ENCODE measurements at regions not wholly inside any gene's neighbourhood (a gene's known extent, or its start where the extent isn't known, plus 50 kb on each side); places are given as distances from the start of the nearest gene placed in this dataset.

DNA sequence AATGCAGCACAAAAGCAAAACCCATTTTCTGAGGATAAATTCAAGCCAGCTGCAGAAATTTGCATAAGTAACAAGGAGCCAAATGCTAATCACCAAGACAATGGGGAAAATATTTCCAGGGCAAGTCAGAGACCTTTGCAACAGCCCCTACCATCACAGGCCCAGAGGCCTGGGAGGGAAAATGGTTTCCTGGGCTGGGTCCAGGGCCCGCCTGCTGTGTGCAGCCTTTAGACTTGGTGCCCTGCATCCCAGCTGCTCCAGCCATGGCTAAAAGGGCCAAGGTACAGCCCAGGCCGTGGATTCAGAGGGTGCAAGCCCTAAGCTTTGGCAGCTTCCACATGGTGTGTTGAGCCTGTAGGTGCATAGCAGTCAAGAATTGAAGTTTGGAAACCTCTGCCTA, 309.5 kb upstream of the SGCG start:
- no peak for TF ChIP-seq EZH2 (IDR thresholded peaks at IDR 0.05; ENCODE audit: low read length)
- TF ChIP-seq, protein P1, sequence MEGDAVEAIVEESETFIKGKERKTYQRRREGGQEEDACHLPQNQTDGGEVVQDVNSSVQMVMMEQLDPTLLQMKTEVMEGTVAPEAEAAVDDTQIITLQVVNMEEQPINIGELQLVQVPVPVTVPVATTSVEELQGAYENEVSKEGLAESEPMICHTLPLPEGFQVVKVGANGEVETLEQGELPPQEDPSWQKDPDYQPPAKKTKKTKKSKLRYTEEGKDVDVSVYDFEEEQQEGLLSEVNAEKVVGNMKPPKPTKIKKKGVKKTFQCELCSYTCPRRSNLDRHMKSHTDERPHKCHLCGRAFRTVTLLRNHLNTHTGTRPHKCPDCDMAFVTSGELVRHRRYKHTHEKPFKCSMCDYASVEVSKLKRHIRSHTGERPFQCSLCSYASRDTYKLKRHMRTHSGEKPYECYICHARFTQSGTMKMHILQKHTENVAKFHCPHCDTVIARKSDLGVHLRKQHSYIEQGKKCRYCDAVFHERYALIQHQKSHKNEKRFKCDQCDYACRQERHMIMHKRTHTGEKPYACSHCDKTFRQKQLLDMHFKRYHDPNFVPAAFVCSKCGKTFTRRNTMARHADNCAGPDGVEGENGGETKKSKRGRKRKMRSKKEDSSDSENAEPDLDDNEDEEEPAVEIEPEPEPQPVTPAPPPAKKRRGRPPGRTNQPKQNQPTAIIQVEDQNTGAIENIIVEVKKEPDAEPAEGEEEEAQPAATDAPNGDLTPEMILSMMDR (optimal IDR thresholded peaks at IDR 0.05 in 1 of 3, IDR thresholded peaks at IDR 0.05 in 1 of 3, conservative IDR thresholded peaks at IDR 0.05 in 1 of 3; ENCODE audit: extremely low read depth in 1 of 3, insufficient read depth in 2 of 3, low read length in 3 of 3): no peak

Measured in keratinocyte (primary cell).